ENCODE measurements at regions not wholly inside any gene's neighbourhood (a gene's known extent, or its start where the extent isn't known, plus 50 kb on each side); places are given as distances from the start of the nearest gene placed in this dataset.
A peak's percentile ranks its signal among the peaks of the same experiment; 100 is the strongest.

GRCh38 chr17:53640808-53641207 lies 181.9 kb upstream of the KIF2B start:
- Histone ChIP-seq H4K20me1 (ENCODE audit: insufficient read depth) (no peaks in the 10 kb centered on the region), H3K4me2 (no peak overlapping the region), H3K79me2 (ENCODE audit: insufficient read depth) (no peaks in the 10 kb centered on the region), H3K4me1 (ENCODE audit: control insufficient read depth in 1 of 2, insufficient read depth in 2 of 2, low read depth in 1 of 2, low read length in 1 of 2) (no peaks in the 10 kb centered on the region), H3K27ac (ENCODE audit: low read depth in 2 of 2, low read length in 1 of 2) (no peak overlapping the region), H3K4me3 (ENCODE audit: low read depth in 2 of 2, low read length in 1 of 2) (no peak overlapping the region), H3K9me2 (no peaks in the 10 kb centered on the region), H3F3A (replicated peaks; ENCODE audit: insufficient read depth) (no peaks in the 10 kb centered on the region), H3K9ac (no peak overlapping the region), H3K27me3 (ENCODE audit: insufficient read depth) (no peaks in the 10 kb centered on the region), H2AFZ (ENCODE audit: low read depth) (no peak overlapping the region), H3K9me3 (no peaks in the 10 kb centered on the region), H3K36me3 (replicated peaks in 1 of 2; ENCODE audit: control insufficient read depth in 1 of 2, insufficient read depth in 2 of 2, low read length in 1 of 2) (no peaks in the 10 kb centered on the region)
- 64% methylated on average over 1 of the region's 1 CpG for WGBS (ENCODE audit: low lambda C conversion rate)
- TF ChIP-seq EP300 (IDR thresholded peaks at IDR 0.05; ENCODE audit: borderline replicate concordance in 1 of 2, low read depth in 1 of 2, low read length in 1 of 2) (no peak), MAX (IDR thresholded peaks at IDR 0.05; ENCODE audit: low read depth) (no peak), RAD21 (IDR thresholded peaks at IDR 0.05; ENCODE audit: low read length) (no peak), GATA2 (CRISPR knock-in tag; IDR thresholded peaks at IDR 0.05) (no peak), REST (IDR thresholded peaks at IDR 0.05; ENCODE audit: low read depth, low read length) (0 out of 2 replicates have a peak, but pooled peaks have one; percentile 52), CHD2 (IDR thresholded peaks at IDR 0.05; ENCODE audit: low read length, partially characterized antibody) (no peak)
- no peak for DNase-seq
- ChIA-PET CTCF (interaction anchor here (1.4 kb wide), 1 partner anchor 16 kb away, joined by 3 read pairs; no protein-coding TSS in a partner anchor), POLR2A (no interaction called here)

GRCh38 chr17:53635444-53635843 lies 187.3 kb upstream of the KIF2B start:
- H3K27ac ChIP-seq (ENCODE audit: low read depth in 2 of 2, low read length in 1 of 2): no peak overlapping the region
- no peak overlapping the region for H3K9ac ChIP-seq
- DNase-seq: no peak
- no peaks in the 10 kb centered on the region for H3K36me3 ChIP-seq (replicated peaks in 1 of 2; ENCODE audit: control insufficient read depth in 1 of 2, insufficient read depth in 2 of 2, low read length in 1 of 2)
- no peaks in the 10 kb centered on the region for H3K27me3 ChIP-seq (ENCODE audit: insufficient read depth)
- no peaks in the 10 kb centered on the region for H3K4me1 ChIP-seq (ENCODE audit: control insufficient read depth in 1 of 2, insufficient read depth in 2 of 2, low read depth in 1 of 2, low read length in 1 of 2)
- no peak overlapping the region for H3K4me2 ChIP-seq
- H3K4me3 ChIP-seq (ENCODE audit: low read depth in 2 of 2, low read length in 1 of 2): no peak overlapping the region
- CTCF ChIA-PET: interaction anchor here (1.4 kb wide), 1 partner anchor 14 kb away, joined by 4 read pairs; no protein-coding TSS in a partner anchor
- TF ChIP-seq FOXM1 (IDR thresholded peaks at IDR 0.05; ENCODE audit: low read depth): no peak
- TF ChIP-seq FOSL2 (IDR thresholded peaks at IDR 0.05; ENCODE audit: borderline replicate concordance, low read depth): no peak
- TF ChIP-seq JUND (IDR thresholded peaks at IDR 0.05): no peak
- TF ChIP-seq TEAD4 (IDR thresholded peaks at IDR 0.05; ENCODE audit: borderline replicate concordance, insufficient read depth): no peak
- no peak for TF ChIP-seq PBX3 (IDR thresholded peaks at IDR 0.05)
- no peak for TF ChIP-seq REST (IDR thresholded peaks at IDR 0.05; ENCODE audit: low read depth, low read length)
- no peak for TF ChIP-seq EZH2phosphoT487 (IDR thresholded peaks at IDR 0.05; ENCODE audit: borderline replicate concordance, low read depth)
- TF ChIP-seq SIN3A (IDR thresholded peaks at IDR 0.05; ENCODE audit: borderline replicate concordance, low read depth, low read length): no peak
- no peak for TF ChIP-seq MXI1 (IDR thresholded peaks at IDR 0.05; ENCODE audit: low read depth, low read length)
- no peak for TF ChIP-seq RCOR1 (IDR thresholded peaks at IDR 0.05; ENCODE audit: low read length)
- no peak for TF ChIP-seq NRF1 (IDR thresholded peaks at IDR 0.05; ENCODE audit: low read depth, low read length)
- TF ChIP-seq USF2 (IDR thresholded peaks at IDR 0.05; ENCODE audit: borderline replicate concordance, low read depth, low read length): no peak
- no peak overlapping the region for H2AFZ ChIP-seq (ENCODE audit: low read depth)
- H4K20me1 ChIP-seq (ENCODE audit: insufficient read depth): no peaks in the 10 kb centered on the region
- H3K79me2 ChIP-seq (ENCODE audit: insufficient read depth): no peaks in the 10 kb centered on the region
- 30% methylated on average over 1 of the region's 1 CpG for WGBS (ENCODE audit: low lambda C conversion rate)
- no peaks in the 10 kb centered on the region for H3F3A ChIP-seq (replicated peaks; ENCODE audit: insufficient read depth)
- H3K9me2 ChIP-seq: no peaks in the 10 kb centered on the region; the same call in 1 of the 2 replicates
- POLR2A ChIA-PET: no interaction called here
- no peaks in the 10 kb centered on the region for H3K9me3 ChIP-seq
